ENCODE measurements at regions not wholly inside any gene's neighbourhood (a gene's known extent, or its start where the extent isn't known, plus 50 kb on each side); places are given as distances from the start of the nearest gene placed in this dataset.

GRCh38 chr6:103000688-103001087 lies 1607.2 kb downstream of the GRIK2 start:
- Mint-ChIP-seq H3K27ac (peak overlapping the region; percentile 96), H3K4me3 (peak overlapping the region; percentile 51), H3K4me1 (peaks cover 32% of the 10 kb centered on the region), H3K9me3 (peaks cover 34% of the 10 kb centered on the region), H3K27me3 (ENCODE audit: low read depth, poor library complexity) (no peaks in the 10 kb centered on the region), H3K36me3 (ENCODE audit: low read depth) (peaks cover 15% of the 10 kb centered on the region)
- TF ChIP-seq CTCF (IDR thresholded peaks at IDR 0.05): no peak
- DNase-seq: no peak

GRCh38 chr6:102995491-102995890 lies 1602.0 kb downstream of the GRIK2 start:
- TF ChIP-seq CTCF (IDR thresholded peaks at IDR 0.05): no peak
- DNase-seq: no peak
- peaks cover 16% of the 10 kb centered on the region for H3K4me1 Mint-ChIP-seq
- peaks cover under 1% of the 10 kb centered on the region for H3K9me3 Mint-ChIP-seq
- H3K27ac Mint-ChIP-seq: no peak overlapping the region
- H3K27me3 Mint-ChIP-seq (ENCODE audit: low read depth, poor library complexity): no peaks in the 10 kb centered on the region
- H3K36me3 Mint-ChIP-seq (ENCODE audit: low read depth): no peaks in the 10 kb centered on the region
- H3K4me3 Mint-ChIP-seq: no peak overlapping the region

GRCh38 chr6:102994866-102995265 lies 1601.4 kb downstream of the GRIK2 start:
- TF ChIP-seq CTCF (IDR thresholded peaks at IDR 0.05): no peak
- no peaks in the 10 kb centered on the region for H3K36me3 Mint-ChIP-seq (ENCODE audit: low read depth)
- no peak overlapping the region for H3K27ac Mint-ChIP-seq
- H3K27me3 Mint-ChIP-seq (ENCODE audit: low read depth, poor library complexity): no peaks in the 10 kb centered on the region
- DNase-seq: no peak
- no peaks in the 10 kb centered on the region for H3K9me3 Mint-ChIP-seq
- peaks cover 9% of the 10 kb centered on the region for H3K4me1 Mint-ChIP-seq
- no peak overlapping the region for H3K4me3 Mint-ChIP-seq

- Mint-ChIP-seq H3K4me3 (no peak overlapping the region), H3K27ac (peak overlapping the region; percentile 12), H3K27me3 (ENCODE audit: low read depth, poor library complexity) (no peaks in the 10 kb centered on the region), H3K36me3 (ENCODE audit: low read depth) (no peaks in the 10 kb centered on the region), H3K9me3 (no peaks in the 10 kb centered on the region), H3K4me1 (peaks cover 23% of the 10 kb centered on the region)
- DNase-seq: no peak
- no peak for TF ChIP-seq CTCF (IDR thresholded peaks at IDR 0.05)
Observed at GRCh38 chr6:102986086-102986485, 1592.6 kb downstream of the GRIK2 start.

- Mint-ChIP-seq H3K36me3 (ENCODE audit: low read depth) (no peaks in the 10 kb centered on the region), H3K4me1 (peaks cover 36% of the 10 kb centered on the region), H3K27me3 (ENCODE audit: low read depth, poor library complexity) (no peaks in the 10 kb centered on the region), H3K27ac (no peak overlapping the region), H3K4me3 (no peak overlapping the region), H3K9me3 (no peaks in the 10 kb centered on the region)
- no peak for TF ChIP-seq CTCF (IDR thresholded peaks at IDR 0.05)
- DNase-seq: no peak
Observed at GRCh38 chr6:102984357-102984756, 1590.8 kb downstream of the GRIK2 start.

- peaks cover 36% of the 10 kb centered on the region for H3K4me1 Mint-ChIP-seq
- H3K27me3 Mint-ChIP-seq (ENCODE audit: low read depth, poor library complexity): no peaks in the 10 kb centered on the region
- H3K27ac Mint-ChIP-seq: peak overlapping the region; percentile 91
- TF ChIP-seq CTCF (IDR thresholded peaks at IDR 0.05): no peak
- H3K9me3 Mint-ChIP-seq: no peaks in the 10 kb centered on the region
- H3K36me3 Mint-ChIP-seq (ENCODE audit: low read depth): no peaks in the 10 kb centered on the region
- no peak overlapping the region for H3K4me3 Mint-ChIP-seq
- no peak for DNase-seq
Observed at GRCh38 chr6:102981490-102982015, 1588.0 kb downstream of the GRIK2 start.

All from nephron progenitor cell (in vitro differentiated cells).